ENCODE measurements at regions not wholly inside any gene's neighbourhood (a gene's known extent, or its start where the extent isn't known, plus 50 kb on each side); places are given as distances from the start of the nearest gene placed in this dataset.

- no peaks in the 10 kb centered on the region for H4K20me1 ChIP-seq (ENCODE audit: control insufficient read depth, insufficient read depth)
- H3K79me2 ChIP-seq (ENCODE audit: control insufficient read depth, insufficient read depth, low read length), result no peaks in the 10 kb centered on the region
- ChIA-PET CTCF (no interaction called here), POLR2A (no interaction called here), RAD21 (ENCODE audit: unreplicated experiment) (no interaction called here), SMC1A (ENCODE audit: uncharacterized antibody, unreplicated experiment) (interaction anchor here (1.1 to 1.3 kb wide), 2 partner anchors 20 to 24 kb away, joined by 3 read pairs; no protein-coding TSS in a partner anchor)
- DNase-seq (ENCODE audit: low read depth, low spot score) (no peak), ATAC-seq (no peak), FAIRE-seq (no peak)
- no TSS peak for BruUV-seq (replicated peaks)
- H3K27me3 ChIP-seq (replicated peaks in 1 of 2; ENCODE audit: control insufficient read depth in 2 of 2, insufficient read depth in 2 of 2, low read length in 1 of 2), result no peaks in the 10 kb centered on the region
- H3K4me3 ChIP-seq, result no peak overlapping the region
- no peak overlapping the region for H3K27ac ChIP-seq (ENCODE audit: control insufficient read depth, insufficient read depth)
- H2AFZ ChIP-seq (ENCODE audit: control insufficient read depth, low read depth, low read length), result no peak overlapping the region
- no peak for TF ChIP-seq CTCF (IDR thresholded peaks at IDR 0.05 in 2 of 3, conservative IDR thresholded peaks at IDR 0.05 in 1 of 3; ENCODE audit: control insufficient read depth in 2 of 3, extremely low read depth in 1 of 3, insufficient read depth in 1 of 3, low read depth in 3 of 3, low read length in 3 of 3)
- no peak overlapping the region for H3K4me2 ChIP-seq (ENCODE audit: control insufficient read depth, insufficient read depth)
- H3K36me3 ChIP-seq (ENCODE audit: control insufficient read depth in 2 of 2, insufficient read depth in 2 of 2, low read length in 1 of 2), result no peaks in the 10 kb centered on the region
- H3K4me1 ChIP-seq (ENCODE audit: control insufficient read depth, insufficient read depth, low read length), result no peaks in the 10 kb centered on the region
- in situ Hi-C loops (cut with MboI) (no loop called here), intact Hi-C loops (cut with micrococcal nuclease; ENCODE audit: unreplicated experiment) (no loop called here)
- 35% methylated on average over 6 of the region's 6 CpGs for WGBS (ENCODE audit: insufficient coverage, insufficient replicate concordance, low lambda C conversion rate, missing lambda C conversion rate)
- no peaks in the 10 kb centered on the region for H3K9me3 ChIP-seq (replicated peaks; ENCODE audit: control insufficient read depth, insufficient read depth, low read length)
- H3K9ac ChIP-seq (ENCODE audit: control insufficient read depth, insufficient read depth, low read length), result no peak overlapping the region
Measured at GRCh38 chr18:27473318-27473717, 288.2 kb upstream of the CHST9 start.

- Histone ChIP-seq H2AFZ (ENCODE audit: control insufficient read depth, low read depth, low read length) (no peak overlapping the region), H3K36me3 (ENCODE audit: control insufficient read depth in 2 of 2, insufficient read depth in 2 of 2, low read length in 1 of 2) (no peaks in the 10 kb centered on the region), H3K4me3 (no peak overlapping the region), H3K27me3 (replicated peaks in 1 of 2; ENCODE audit: control insufficient read depth in 2 of 2, insufficient read depth in 2 of 2, low read length in 1 of 2) (no peaks in the 10 kb centered on the region), H3K4me1 (ENCODE audit: control insufficient read depth, insufficient read depth, low read length) (no peaks in the 10 kb centered on the region), H3K4me2 (ENCODE audit: control insufficient read depth, insufficient read depth) (no peak overlapping the region), H3K27ac (ENCODE audit: control insufficient read depth, insufficient read depth) (no peak overlapping the region), H3K9ac (ENCODE audit: control insufficient read depth, insufficient read depth, low read length) (no peak overlapping the region), H4K20me1 (ENCODE audit: control insufficient read depth, insufficient read depth) (no peaks in the 10 kb centered on the region), H3K79me2 (ENCODE audit: control insufficient read depth, insufficient read depth, low read length) (no peaks in the 10 kb centered on the region), H3K9me3 (replicated peaks; ENCODE audit: control insufficient read depth, insufficient read depth, low read length) (no peaks in the 10 kb centered on the region)
- ChIA-PET POLR2A (no interaction called here), CTCF (no interaction called here), SMC1A (ENCODE audit: uncharacterized antibody, unreplicated experiment) (no interaction called here), RAD21 (ENCODE audit: unreplicated experiment) (no interaction called here)
- in situ Hi-C loops (cut with MboI) (no loop called here), intact Hi-C loops (cut with micrococcal nuclease; ENCODE audit: unreplicated experiment) (no loop called here)
- DNase-seq (ENCODE audit: low read depth, low spot score) (no peak), FAIRE-seq (no peak), ATAC-seq (no peak)
- TF ChIP-seq RAD51 (IDR thresholded peaks at IDR 0.05) (no peak), MYB (IDR thresholded peaks at IDR 0.05; ENCODE audit: borderline replicate concordance, low read depth, low read length) (no peak), BCL11A (IDR thresholded peaks at IDR 0.05; ENCODE audit: low read depth, low read length) (no peak), KAT2A (conservative IDR thresholded peaks at IDR 0.05; ENCODE audit: control insufficient read depth, low read depth, low read length) (no peak), ZNF24 (IDR thresholded peaks at IDR 0.05) (no peak), TCF7 (IDR thresholded peaks at IDR 0.05; ENCODE audit: borderline replicate concordance) (no peak), ESRRA (IDR thresholded peaks at IDR 0.05; ENCODE audit: low read length) (no peak), NR2F1 (conservative IDR thresholded peaks at IDR 0.05) (no peak), NRF1 (conservative IDR thresholded peaks at IDR 0.05; ENCODE audit: low read depth, low read length) (no peak), NR2C1 (IDR thresholded peaks at IDR 0.05) (no peak)
- BruUV-seq (replicated peaks), result no TSS peak
Measured at GRCh38 chr18:27467073-27467472, 282.0 kb upstream of the CHST9 start.

Data from GM12878 (cell line).